GM12891 (cell line): ENCODE measurements at regions not wholly inside any gene's neighbourhood (a gene's known extent, or its start where the extent isn't known, plus 50 kb on each side); places are given as distances from the start of the nearest gene placed in this dataset.

Experiments used
- DNase-seq: peaks from one replicate; pipeline ENCODE4 v3.0.0; 2011; ENCODE audit warnings: low spot score; ENCODE audit not compliant: insufficient read length
- FAIRE-seq: peaks from 2 replicates; lab custom pipeline; 2011; peaks lifted over from hg19 to GRCh38; lab: Jason Lieb, UNC
- PAX5 ChIP-seq: IDR thresholded peaks from 2 replicates; pipeline ENCODE4 v1.6.1; 2011; ENCODE audit warnings: low read length, moderate library complexity, mild to moderate bottlenecking; ENCODE audit not compliant: insufficient read depth, severe bottlenecking
- POLR2A ChIP-seq: IDR thresholded peaks from 2 replicates; pipeline ENCODE4 v1.6.1; 2011; ENCODE audit warnings: low read depth, low read length, control low read depth
- POLR2AphosphoS5 ChIP-seq: IDR thresholded peaks from 2 replicates; pipeline ENCODE4 v1.6.1; 2011; ENCODE audit warnings: low read depth, low read length, control low read depth
- POU2F2 ChIP-seq: IDR thresholded peaks from 2 replicates; pipeline ENCODE4 v1.6.1; 2011; ENCODE audit warnings: low read depth, mild to moderate bottlenecking, control low read depth, low read length, moderate library complexity
- SPI1 ChIP-seq: IDR thresholded peaks from 2 replicates; pipeline ENCODE4 v1.6.1; 2011; ENCODE audit warnings: low read depth, low read length, control low read depth
- TAF1 ChIP-seq: IDR thresholded peaks from 2 replicates; pipeline ENCODE4 v1.6.1; 2011; ENCODE audit warnings: low read depth, low read length, control low read depth

DNA sequence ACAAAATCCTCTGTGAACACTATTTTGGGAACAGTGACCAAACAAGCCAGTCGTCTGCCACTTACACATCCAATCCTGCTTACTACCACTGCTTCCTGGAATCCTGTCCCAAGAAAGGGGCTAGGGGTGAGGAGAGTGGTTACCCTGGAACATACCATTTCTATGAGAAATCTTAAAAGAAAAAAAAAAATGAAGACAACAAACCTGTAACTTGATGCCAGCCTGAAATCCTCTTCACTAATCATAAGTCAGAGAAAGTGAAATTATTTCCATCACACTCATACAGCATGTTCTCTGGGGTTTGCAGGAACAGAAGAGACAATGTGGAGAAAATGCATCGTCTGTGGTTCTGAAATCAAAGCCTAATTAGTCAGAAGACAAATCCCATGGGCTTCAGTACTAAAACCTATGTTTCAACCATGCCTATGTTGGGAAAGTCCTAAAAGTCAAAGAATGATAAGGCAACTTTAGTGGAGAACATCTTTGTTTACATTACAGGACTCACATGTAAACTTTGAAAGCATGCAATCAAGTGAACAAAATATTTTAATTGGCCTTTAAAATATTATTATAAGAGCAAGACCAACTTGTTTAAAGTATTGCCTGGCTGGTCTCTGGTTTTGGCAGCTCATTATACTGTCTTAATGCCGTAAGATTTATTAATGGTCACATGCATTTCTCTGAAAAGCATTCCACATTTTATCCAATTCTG is 220.7 kb downstream of the LTN1 start:
- FAIRE-seq (no peak), DNase-seq (no peak)
- TF ChIP-seq POLR2AphosphoS5 (no peak), SPI1 (no peak), TAF1 (no peak), POU2F2 (no peak), POLR2A (no peak), PAX5 (no peak)

DNA sequence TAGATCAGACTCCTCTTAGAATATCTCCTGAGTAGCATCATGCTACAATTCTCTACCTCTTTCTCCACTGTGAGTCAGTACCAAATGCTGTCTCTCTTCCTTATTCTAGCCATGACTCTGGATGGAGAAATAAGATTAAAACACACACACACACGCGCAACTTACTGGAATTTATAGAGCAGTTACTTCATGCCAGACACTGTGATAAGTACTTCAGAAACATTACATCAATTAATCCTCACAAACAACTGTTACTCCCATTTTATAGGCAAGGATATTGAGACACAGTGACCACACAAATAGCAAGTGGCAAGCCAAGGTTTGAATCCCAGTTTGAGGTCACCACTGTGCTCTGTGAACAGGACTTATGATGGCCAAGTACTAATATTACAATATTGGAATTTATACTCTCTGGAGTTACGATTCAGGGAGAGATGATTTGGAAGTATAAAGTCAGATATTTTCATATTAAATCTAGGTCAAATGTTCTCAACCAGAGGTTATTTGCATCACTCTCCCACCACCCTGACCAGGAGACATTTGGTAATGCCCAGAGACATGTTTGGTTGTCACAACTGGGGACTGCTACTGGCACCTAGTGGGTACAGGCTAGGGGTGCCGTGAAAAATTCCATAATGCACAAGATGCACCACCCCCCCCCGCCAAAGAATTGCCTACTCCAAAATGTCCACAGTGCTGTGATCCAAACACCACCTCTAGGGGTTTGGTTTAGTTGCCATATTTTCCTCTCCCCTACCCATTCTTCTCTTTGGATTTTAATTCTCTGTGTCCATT is 221.6 kb downstream of the LTN1 start:
- FAIRE-seq (no peak), DNase-seq (no peak)
- no peak for TF ChIP-seq SPI1
- TF ChIP-seq POLR2AphosphoS5 = no peak
- no peak for TF ChIP-seq POLR2A
- TF ChIP-seq POU2F2 = no peak
- no peak for TF ChIP-seq PAX5
- no peak for TF ChIP-seq TAF1

DNA sequence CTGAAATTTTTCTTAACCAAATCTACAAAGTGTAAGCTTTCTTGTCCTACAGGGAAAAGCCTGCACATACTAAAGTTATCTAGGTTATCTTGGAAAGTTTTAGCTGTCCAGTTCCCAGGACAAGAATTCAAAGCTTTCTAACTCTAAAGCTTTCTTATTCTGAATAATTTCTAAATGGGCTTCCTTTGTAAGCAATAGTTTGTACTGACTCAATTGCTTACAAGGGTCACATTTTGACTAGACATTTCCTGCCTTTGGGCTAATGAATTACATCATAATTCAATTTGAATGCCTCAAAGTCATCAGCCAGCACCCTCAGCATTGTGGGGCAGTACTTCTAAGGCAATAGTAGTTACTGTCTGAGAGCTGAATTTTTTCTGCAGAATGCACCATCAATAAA is 223.0 kb downstream of the LTN1 start:
- FAIRE-seq (no peak), DNase-seq (no peak)
- no peak for TF ChIP-seq POU2F2
- TF ChIP-seq POLR2AphosphoS5 = no peak
- no peak for TF ChIP-seq TAF1
- TF ChIP-seq PAX5 = no peak
- no peak for TF ChIP-seq POLR2A
- TF ChIP-seq SPI1 = no peak

- FAIRE-seq = no peak
Measured at GRCh38 chr21:28768753-28769152, 223.9 kb downstream of the LTN1 start.

DNA sequence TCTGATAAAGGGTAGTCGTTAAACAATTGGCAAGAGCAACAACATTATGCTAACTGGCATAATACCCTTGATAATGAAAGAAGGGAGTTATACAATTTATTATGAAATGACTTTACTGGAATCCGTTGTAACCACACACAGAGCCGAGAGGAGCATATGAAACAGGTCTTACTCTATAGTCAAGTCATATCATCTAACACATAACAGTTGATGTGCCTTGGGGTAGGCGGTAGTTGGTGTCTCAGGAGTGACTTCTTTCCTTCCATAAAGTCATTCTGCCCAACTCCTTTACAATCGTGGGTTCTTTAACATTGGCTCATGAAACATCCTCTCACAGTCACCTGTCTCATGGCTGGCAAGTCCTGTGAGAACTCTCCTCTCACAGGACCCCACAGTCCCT is 225.2 kb downstream of the LTN1 start:
- TF ChIP-seq POU2F2 = no peak
- TF ChIP-seq POLR2A = no peak
- no peak for TF ChIP-seq SPI1
- TF ChIP-seq TAF1 = no peak
- TF ChIP-seq POLR2AphosphoS5 = no peak
- no peak for TF ChIP-seq PAX5
- DNase-seq (no peak), FAIRE-seq (no peak)

More at GRCh38 chr21:28768753-28769152, 223.9 kb downstream of the LTN1 start:
- DNase-seq = no peak
- no peak for TF ChIP-seq TAF1
- TF ChIP-seq SPI1 = no peak
- no peak for TF ChIP-seq PAX5
- TF ChIP-seq POU2F2 = no peak
- no peak for TF ChIP-seq POLR2AphosphoS5
- TF ChIP-seq POLR2A = no peak

DNA sequence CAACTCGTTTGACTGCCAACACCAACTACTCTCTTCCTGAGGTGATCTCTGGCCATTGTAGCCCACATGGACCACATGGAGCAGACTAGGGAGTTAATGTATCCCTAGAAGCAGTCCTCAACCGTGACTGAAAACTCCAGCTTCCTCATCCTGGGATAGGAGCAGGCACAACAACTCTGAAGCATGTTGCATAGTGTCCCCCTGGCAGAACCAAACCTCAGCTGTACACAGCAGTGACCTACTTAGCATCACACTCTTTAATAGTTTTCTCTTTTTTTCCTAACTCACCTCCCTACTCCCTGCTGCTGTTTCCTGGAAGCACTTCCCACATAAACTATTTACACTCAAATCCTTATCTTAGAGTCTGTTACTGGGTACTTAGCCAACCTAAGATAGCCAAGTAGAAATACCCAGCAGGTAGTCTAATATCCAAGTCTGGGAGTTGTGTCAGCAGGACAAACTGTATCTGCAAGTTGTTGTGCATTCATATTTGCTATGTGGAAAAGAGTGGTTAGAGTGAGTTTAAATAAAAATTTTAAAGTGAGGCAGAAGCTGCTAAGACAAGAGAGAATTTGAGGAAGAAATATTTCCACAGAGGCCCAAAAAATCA is 228.8 kb downstream of the LTN1 start:
- DNase-seq (no peak), FAIRE-seq (no peak)
- TF ChIP-seq POLR2A (no peak), SPI1 (no peak), TAF1 (no peak), POU2F2 (no peak), PAX5 (no peak), POLR2AphosphoS5 (no peak)

DNA sequence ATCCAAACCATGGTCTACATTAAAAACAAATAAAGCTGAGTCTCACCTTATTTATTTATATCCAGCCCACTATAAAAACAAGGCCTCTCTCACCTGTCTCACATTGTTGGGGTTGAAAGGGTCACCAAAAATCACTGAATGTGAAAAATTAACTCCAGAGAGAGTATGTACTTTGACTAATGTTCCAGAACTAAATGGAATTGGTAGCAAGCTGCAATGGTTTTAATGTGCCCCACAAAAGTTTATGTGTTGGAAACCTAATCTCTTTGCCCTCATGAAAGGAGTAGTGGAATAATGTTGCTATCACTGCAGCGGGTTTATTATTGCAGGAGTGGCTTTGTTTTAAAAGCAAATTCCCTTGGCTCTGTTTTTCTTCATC is 230.3 kb downstream of the LTN1 start:
- TF ChIP-seq SPI1 (no peak), PAX5 (no peak), POLR2A (no peak), TAF1 (no peak), POLR2AphosphoS5 (no peak), POU2F2 (no peak)
- no peak for FAIRE-seq
- no peak for DNase-seq

- FAIRE-seq = no peak
- DNase-seq = no peak
- TF ChIP-seq POU2F2 (no peak), POLR2A (no peak), PAX5 (no peak), POLR2AphosphoS5 (no peak), TAF1 (no peak), SPI1 (no peak)
Measured at GRCh38 chr21:28761674-28762356, 230.9 kb downstream of the LTN1 start.

- FAIRE-seq = no peak
- TF ChIP-seq POLR2AphosphoS5 = no peak
- TF ChIP-seq POLR2A = no peak
- no peak for TF ChIP-seq PAX5
- TF ChIP-seq SPI1 = no peak
- no peak for TF ChIP-seq TAF1
- no peak for TF ChIP-seq POU2F2
- no peak for DNase-seq
Measured at GRCh38 chr21:28758883-28759242, 233.8 kb downstream of the LTN1 start.
